ENCODE measurements at regions not wholly inside any gene's neighbourhood (a gene's known extent, or its start where the extent isn't known, plus 50 kb on each side); places are given as distances from the start of the nearest gene placed in this dataset.

- H3K9ac ChIP-seq (ENCODE audit: insufficient read depth, low read length, poor library complexity, severe bottlenecking): no peak overlapping the region
- H3K4me3 Mint-ChIP-seq: no peak overlapping the region
- peaks cover 0 to 4% of the 10 kb centered on the region in 2 donors for H3K9me3 ChIP-seq (replicated peaks in 1 of 2; ENCODE audit: control insufficient read depth in 1 of 2, insufficient read depth in 1 of 2, low read length in 2 of 2)
- no peaks in the 10 kb centered on the region for H3K4me1 ChIP-seq (ENCODE audit: control insufficient read depth in 1 of 2, insufficient read depth in 2 of 2, low read length in 2 of 2)
- H3K36me3 Mint-ChIP-seq: no peaks in the 10 kb centered on the region
- TF ChIP-seq CTCF (IDR thresholded peaks at IDR 0.05): no peak
- no peaks in the 10 kb centered on the region for H3K36me3 ChIP-seq (replicated peaks in 1 of 2; ENCODE audit: control insufficient read depth in 1 of 2, insufficient read depth in 2 of 2, low read length in 2 of 2)
- H3K27me3 Mint-ChIP-seq (ENCODE audit: low read depth in 3 of 3): no peaks in the 10 kb centered on the region
- intact Hi-C loops (cut with micrococcal nuclease): loop anchor here in 1 of 2 donors (10.0 kb wide), 1 partner anchor 54 kb away; no protein-coding TSS in a partner anchor
- no peaks in the 10 kb centered on the region for H3K27me3 ChIP-seq (ENCODE audit: control insufficient read depth in 2 of 2, insufficient read depth in 2 of 2, low read length in 2 of 2)
- no peak for DNase-seq
- no peaks in the 10 kb centered on the region for H4K20me1 ChIP-seq (ENCODE audit: insufficient read depth, low read length)
- H3K79me2 ChIP-seq (ENCODE audit: insufficient read depth, low read length): no peaks in the 10 kb centered on the region
- H3K4me3 ChIP-seq (replicated peaks in 1 of 3; ENCODE audit: low read depth in 2 of 3, low read length in 3 of 3): no peak overlapping the region
- peaks cover 0 to 12% (median under 1%) of the 10 kb centered on the region in 7 donors for H3K9me3 Mint-ChIP-seq
- H3K27ac Mint-ChIP-seq: no peak overlapping the region
- no peaks in the 10 kb centered on the region for H3K4me1 Mint-ChIP-seq
- no CpG with 5 or more reads among the region's 1 CpG for WGBS (ENCODE audit: insufficient coverage)
- H2AFZ ChIP-seq (ENCODE audit: insufficient read depth, low read depth, low read length, poor library complexity, severe bottlenecking): no peak overlapping the region
- no peak overlapping the region for H3K4me2 ChIP-seq (replicated peaks; ENCODE audit: extremely low read depth, low read length, poor library complexity, severe bottlenecking)
- H3K27ac ChIP-seq (ENCODE audit: low read depth in 1 of 2, low read length in 2 of 2): no peak overlapping the region
Observed at GRCh38 chr11:37230865-37231264, 632.8 kb upstream of the RAG2 start.

GRCh38 chr11:37223962-37224361 is 625.9 kb upstream of the RAG2 start:
- H3K36me3 ChIP-seq (replicated peaks in 1 of 2; ENCODE audit: control insufficient read depth in 1 of 2, insufficient read depth in 2 of 2, low read length in 2 of 2): no peaks in the 10 kb centered on the region
- no peak for DNase-seq
- WGBS (ENCODE audit: insufficient coverage): 84% methylated on average over 3 of the region's 4 CpGs
- no peak overlapping the region for H3K27ac ChIP-seq (ENCODE audit: low read depth in 1 of 2, low read length in 2 of 2)
- no peak for TF ChIP-seq CTCF (IDR thresholded peaks at IDR 0.05)
- H3K27me3 ChIP-seq (ENCODE audit: control insufficient read depth in 2 of 2, insufficient read depth in 2 of 2, low read length in 2 of 2): no peaks in the 10 kb centered on the region
- no peaks in the 10 kb centered on the region for H4K20me1 ChIP-seq (ENCODE audit: insufficient read depth, low read length)
- Mint-ChIP-seq H3K9me3 (peaks cover 11 to 20% (median 16%) of the 10 kb centered on the region in 7 donors), H3K27ac (no peak overlapping the region), H3K27me3 (ENCODE audit: low read depth in 3 of 3) (peaks cover 0 to 1% (median 0%) of the 10 kb centered on the region in 3 donors), H3K4me1 (no peaks in the 10 kb centered on the region), H3K36me3 (no peaks in the 10 kb centered on the region), H3K4me3 (no peak overlapping the region)
- intact Hi-C loops (cut with micrococcal nuclease): no loop called here
- no peak overlapping the region for H3K9ac ChIP-seq (ENCODE audit: insufficient read depth, low read length, poor library complexity, severe bottlenecking)
- no peaks in the 10 kb centered on the region for H3K79me2 ChIP-seq (ENCODE audit: insufficient read depth, low read length)
- H3K4me2 ChIP-seq (replicated peaks; ENCODE audit: extremely low read depth, low read length, poor library complexity, severe bottlenecking): no peak overlapping the region
- H3K4me3 ChIP-seq (replicated peaks in 1 of 3; ENCODE audit: low read depth in 2 of 3, low read length in 3 of 3): no peak overlapping the region
- no peaks in the 10 kb centered on the region for H3K4me1 ChIP-seq (ENCODE audit: control insufficient read depth in 1 of 2, insufficient read depth in 2 of 2, low read length in 2 of 2)
- H2AFZ ChIP-seq (ENCODE audit: insufficient read depth, low read depth, low read length, poor library complexity, severe bottlenecking): no peak overlapping the region
- peaks cover 25 to 37% of the 10 kb centered on the region in 2 donors for H3K9me3 ChIP-seq (replicated peaks in 1 of 2; ENCODE audit: control insufficient read depth in 1 of 2, insufficient read depth in 1 of 2, low read length in 2 of 2)
